HepG2 (cell line): ENCODE measurements at regions not wholly inside any gene's neighbourhood (a gene's known extent, or its start where the extent isn't known, plus 50 kb on each side); places are given as distances from the start of the nearest gene placed in this dataset.

Experiments used
- CBFB ChIP-seq: sonication (generic); formaldehyde crosslinking; IDR thresholded peaks from 2 replicates; pipeline ENCODE4 v1.4.0; 2020; ENCODE audit warnings: missing genetic modification reagents
- ELF4 ChIP-seq: sonication (generic); formaldehyde crosslinking; IDR thresholded peaks from 2 replicates; pipeline ENCODE4 v1.5.0; 2020; ENCODE audit warnings: missing genetic modification reagents, mild to moderate bottlenecking, moderate library complexity, borderline replicate concordance
- ZFX ChIP-seq: sonication (generic); formaldehyde crosslinking; IDR thresholded peaks from 2 replicates; pipeline ENCODE4 v1.4.0; 2020; ENCODE audit warnings: mild to moderate bottlenecking, low read depth, missing genetic modification reagents, moderate library complexity
- ZNF326 ChIP-seq: sonication (generic); formaldehyde crosslinking; IDR thresholded peaks from 2 replicates; pipeline ENCODE4 v1.4.0; 2020; ENCODE audit warnings: missing genetic modification reagents, borderline replicate concordance

GRCh38 chr1:201724039-201724765, 104.8 kb upstream of the IPO9 start:
- TF ChIP-seq ZFX (CRISPR knock-in tag): no peak
- TF ChIP-seq ELF4 (CRISPR knock-in tag): no peak
- no peak for TF ChIP-seq CBFB (CRISPR knock-in tag)
- no peak for TF ChIP-seq ZNF326 (CRISPR knock-in tag)
